ENCODE measurements at regions not wholly inside any gene's neighbourhood (a gene's known extent, or its start where the extent isn't known, plus 50 kb on each side); places are given as distances from the start of the nearest gene placed in this dataset.

- DNase-seq (ENCODE audit: low spot score): no peak
- TF ChIP-seq CTCF (IDR thresholded peaks at IDR 0.05): no peak
- ATAC-seq (ENCODE audit: low FRiP score): no peak
Observed at GRCh38 chr9:8019636-8020035, 220.1 kb upstream of the DMAC1 start.

GRCh38 chr9:8014997-8015682, 215.6 kb upstream of the DMAC1 start:
- TF ChIP-seq CTCF (IDR thresholded peaks at IDR 0.05): no peak
- DNase-seq (ENCODE audit: low spot score) (no peak), ATAC-seq (ENCODE audit: low FRiP score) (no peak)

- ATAC-seq (ENCODE audit: low FRiP score): no peak
- no peak for DNase-seq (ENCODE audit: low spot score)
- no peak for TF ChIP-seq CTCF (IDR thresholded peaks at IDR 0.05)
Observed at GRCh38 chr9:8012986-8013385, 213.4 kb upstream of the DMAC1 start.

DNA sequence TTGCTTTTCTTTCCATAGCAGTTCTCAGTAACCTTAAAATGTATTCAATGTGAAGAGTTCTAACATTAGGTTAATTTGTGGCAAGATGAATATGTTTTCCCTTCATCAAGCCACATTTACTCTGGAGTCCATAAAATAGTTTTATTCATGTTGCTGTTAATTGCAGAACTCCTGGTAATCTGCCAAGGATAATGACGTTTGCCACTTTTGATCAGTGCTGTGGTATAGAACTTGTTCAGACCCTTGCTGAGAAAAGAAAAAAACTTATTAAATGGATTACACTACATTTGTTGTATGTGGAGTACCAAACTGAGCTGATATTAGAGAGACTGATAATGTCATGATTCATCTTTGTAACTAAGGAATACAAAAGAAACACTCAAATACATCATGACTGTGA, 212.4 kb upstream of the DMAC1 start:
- DNase-seq (ENCODE audit: low spot score) (no peak), ATAC-seq (ENCODE audit: low FRiP score) (no peak)
- TF ChIP-seq CTCF (IDR thresholded peaks at IDR 0.05): no peak

- no peak for TF ChIP-seq CTCF (IDR thresholded peaks at IDR 0.05)
- no peak for DNase-seq (ENCODE audit: low spot score)
- ATAC-seq (ENCODE audit: low FRiP score): no peak
Observed at GRCh38 chr9:7996558-7996957, 197.0 kb upstream of the DMAC1 start.

- DNase-seq (ENCODE audit: low spot score) (no peak), ATAC-seq (ENCODE audit: low FRiP score) (no peak)
- no peak for TF ChIP-seq CTCF (IDR thresholded peaks at IDR 0.05)
Observed at GRCh38 chr9:7988644-7989280, 189.2 kb upstream of the DMAC1 start.

DNA sequence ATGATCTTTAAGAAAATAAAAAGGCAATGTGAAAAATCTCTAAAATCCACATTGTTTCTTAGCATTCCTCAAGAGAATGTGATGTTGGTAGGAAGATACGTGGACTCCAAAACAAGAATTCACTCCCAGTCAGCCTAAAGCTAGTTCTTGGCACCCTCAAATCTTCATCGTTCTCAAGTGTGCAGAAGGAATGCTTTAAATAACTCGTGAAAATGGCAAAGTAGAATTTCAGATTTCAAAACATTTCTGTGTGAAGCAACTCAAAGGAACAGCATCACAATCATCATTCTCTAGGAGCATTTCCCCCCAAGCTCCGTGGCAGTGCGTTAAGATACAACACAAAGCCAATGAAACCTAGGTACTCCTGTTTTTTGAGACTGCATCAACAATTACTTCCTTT, 185.1 kb upstream of the DMAC1 start:
- DNase-seq (ENCODE audit: low spot score): no peak
- no peak for TF ChIP-seq CTCF (IDR thresholded peaks at IDR 0.05)
- no peak for ATAC-seq (ENCODE audit: low FRiP score)
